ENCODE measurements at regions not wholly inside any gene's neighbourhood (a gene's known extent, or its start where the extent isn't known, plus 50 kb on each side); places are given as distances from the start of the nearest gene placed in this dataset.

GRCh38 chr4:19329631-19330030 is 922.1 kb upstream of the SLIT2 start:
- no peak for TF ChIP-seq CTCF (IDR thresholded peaks at IDR 0.05)
- no peak for TF ChIP-seq POLR2A (IDR thresholded peaks at IDR 0.05)
